HS-5 (cell line): ENCODE measurements at regions not wholly inside any gene's neighbourhood (a gene's known extent, or its start where the extent isn't known, plus 50 kb on each side); places are given as distances from the start of the nearest gene placed in this dataset.

Source experiments
- DNase-seq: peaks from one replicate; pipeline ENCODE4 v3.0.0-alpha.2; 2012; ENCODE audit warnings: low read depth

DNA sequence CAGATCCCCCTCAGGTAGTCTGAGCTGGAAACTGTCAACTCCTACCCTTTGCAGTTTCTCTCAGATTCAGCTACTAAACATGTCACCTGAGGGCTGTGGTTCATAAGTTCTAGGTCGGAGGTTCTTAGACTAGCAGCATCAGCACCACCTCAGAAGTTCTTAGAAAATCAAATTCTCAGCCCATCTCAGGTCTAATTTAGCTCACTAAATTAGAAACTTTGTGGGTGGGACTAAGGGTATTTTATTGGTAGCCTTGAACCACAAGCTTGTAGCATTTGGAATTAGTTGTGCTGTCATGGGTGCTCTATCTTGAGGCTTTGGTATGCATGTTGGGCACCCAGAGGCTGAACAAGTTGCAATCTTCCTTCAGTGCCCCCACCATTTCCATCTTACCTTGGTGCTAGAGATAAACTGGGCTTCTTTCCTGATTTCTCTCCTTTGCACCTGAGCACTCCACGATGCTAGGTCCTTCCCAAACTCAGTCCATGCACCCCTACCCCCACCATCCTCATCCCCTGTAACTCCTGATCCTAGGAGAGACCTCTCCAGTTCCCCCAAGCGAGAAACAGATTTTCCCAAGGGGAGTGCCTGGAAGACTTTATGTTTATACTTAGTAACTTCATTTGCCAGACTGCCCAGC is 54.2 kb downstream of the S1PR1 start:
- no peak for DNase-seq

GRCh38 chr1:101291562-101292380 is 55.0 kb downstream of the S1PR1 start:
- peak; percentile 15 for DNase-seq

DNA sequence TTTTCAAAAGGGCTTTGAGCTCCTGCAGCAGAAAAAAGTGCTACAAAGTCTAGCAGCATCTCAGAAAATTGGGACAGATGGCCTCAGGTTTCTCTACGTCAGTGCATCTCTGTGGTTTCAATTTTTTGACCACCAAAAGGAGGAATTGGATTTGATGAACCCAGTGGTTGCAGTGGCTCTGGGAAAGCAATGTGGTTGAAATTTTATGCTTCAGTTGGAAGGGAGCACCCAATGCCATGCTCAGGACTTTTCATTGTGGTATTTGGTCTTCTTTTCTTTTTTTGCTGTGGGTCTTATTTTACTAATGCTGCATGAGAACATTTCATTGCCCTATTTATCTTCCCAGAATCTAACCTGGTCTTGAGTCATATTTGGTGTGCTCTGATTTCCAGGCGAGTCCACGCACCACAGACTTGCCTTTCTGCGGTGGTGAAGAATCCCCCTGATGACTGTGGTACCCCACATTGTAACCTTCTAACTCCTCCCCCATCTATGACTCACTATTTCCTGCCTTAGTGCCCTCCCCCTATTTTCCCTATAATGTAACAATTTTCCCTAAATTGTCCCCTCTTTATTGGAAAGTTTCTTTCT is 56.7 kb downstream of the S1PR1 start:
- no peak for DNase-seq

GRCh38 chr1:101295209-101295608 is 58.4 kb downstream of the S1PR1 start:
- no peak for DNase-seq

DNA sequence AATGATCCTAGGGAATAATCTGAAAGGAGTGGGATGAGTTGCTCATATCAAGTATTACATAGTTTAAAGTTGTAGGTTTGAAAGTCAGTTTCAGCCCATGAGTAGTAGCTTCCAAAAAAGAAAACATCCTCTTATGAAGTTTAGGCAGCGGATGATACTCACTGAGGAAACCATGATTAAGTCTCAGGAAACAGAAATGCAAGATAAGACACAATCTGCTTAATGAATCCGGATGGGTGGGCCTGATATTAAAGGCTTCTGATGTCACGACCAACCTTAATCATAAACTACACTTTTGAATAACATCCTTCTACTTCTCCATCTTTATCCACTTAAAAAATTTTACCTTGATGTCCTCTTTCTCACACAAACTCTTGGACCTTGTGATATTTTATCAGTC is 61.8 kb downstream of the S1PR1 start:
- DNase-seq: no peak

GRCh38 chr1:101299141-101299540 is 62.3 kb downstream of the S1PR1 start:
- no peak for DNase-seq

DNA sequence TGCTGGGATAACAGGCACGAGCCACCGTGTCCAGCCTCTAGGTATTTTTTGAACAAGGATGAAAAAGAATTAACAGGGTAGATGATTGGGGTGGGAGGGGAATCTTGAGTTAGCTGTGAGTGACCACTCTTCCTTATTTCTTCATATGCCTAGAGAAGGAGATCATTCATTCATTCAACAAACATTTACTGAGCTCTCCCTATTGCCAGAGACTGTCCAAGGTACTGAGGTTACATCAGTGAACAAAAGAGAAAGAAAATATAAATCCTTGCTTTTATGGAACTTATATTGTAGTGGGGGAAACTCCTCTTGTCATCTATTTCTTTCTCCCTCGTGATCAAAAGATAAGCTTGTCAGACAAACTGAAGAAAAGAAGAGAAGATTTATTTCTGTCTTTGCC is 62.9 kb downstream of the S1PR1 start:
- DNase-seq: no peak

DNA sequence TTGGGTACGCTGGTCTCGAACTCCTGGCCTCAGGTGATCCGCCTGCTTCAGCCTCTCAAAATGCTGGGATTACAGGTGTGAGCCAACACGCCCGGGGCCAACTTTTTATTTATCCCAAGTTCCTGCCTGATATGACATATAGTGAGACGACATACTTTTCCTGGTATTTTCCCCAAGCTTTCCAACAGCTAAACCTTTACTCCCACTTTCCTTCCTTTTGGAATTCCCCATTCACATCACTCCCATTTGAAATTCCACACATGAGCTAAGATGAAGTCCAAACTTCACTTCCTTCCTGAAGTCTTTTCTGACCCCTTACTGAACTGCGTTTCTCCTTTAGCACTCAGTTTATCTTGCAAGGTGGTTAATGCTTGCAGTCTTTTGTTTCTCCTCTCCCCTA is 64.1 kb downstream of the S1PR1 start:
- DNase-seq: no peak

GRCh38 chr1:101301446-101302057 is 64.7 kb downstream of the S1PR1 start:
- no peak for DNase-seq

GRCh38 chr1:101302831-101303511 is 66.2 kb downstream of the S1PR1 start:
- peak; percentile 64 for DNase-seq

- DNase-seq: no peak
Observed at GRCh38 chr1:101307985-101308689, 71.3 kb downstream of the S1PR1 start.

GRCh38 chr1:101308935-101309333 is 72.1 kb downstream of the S1PR1 start:
- no peak for DNase-seq

DNA sequence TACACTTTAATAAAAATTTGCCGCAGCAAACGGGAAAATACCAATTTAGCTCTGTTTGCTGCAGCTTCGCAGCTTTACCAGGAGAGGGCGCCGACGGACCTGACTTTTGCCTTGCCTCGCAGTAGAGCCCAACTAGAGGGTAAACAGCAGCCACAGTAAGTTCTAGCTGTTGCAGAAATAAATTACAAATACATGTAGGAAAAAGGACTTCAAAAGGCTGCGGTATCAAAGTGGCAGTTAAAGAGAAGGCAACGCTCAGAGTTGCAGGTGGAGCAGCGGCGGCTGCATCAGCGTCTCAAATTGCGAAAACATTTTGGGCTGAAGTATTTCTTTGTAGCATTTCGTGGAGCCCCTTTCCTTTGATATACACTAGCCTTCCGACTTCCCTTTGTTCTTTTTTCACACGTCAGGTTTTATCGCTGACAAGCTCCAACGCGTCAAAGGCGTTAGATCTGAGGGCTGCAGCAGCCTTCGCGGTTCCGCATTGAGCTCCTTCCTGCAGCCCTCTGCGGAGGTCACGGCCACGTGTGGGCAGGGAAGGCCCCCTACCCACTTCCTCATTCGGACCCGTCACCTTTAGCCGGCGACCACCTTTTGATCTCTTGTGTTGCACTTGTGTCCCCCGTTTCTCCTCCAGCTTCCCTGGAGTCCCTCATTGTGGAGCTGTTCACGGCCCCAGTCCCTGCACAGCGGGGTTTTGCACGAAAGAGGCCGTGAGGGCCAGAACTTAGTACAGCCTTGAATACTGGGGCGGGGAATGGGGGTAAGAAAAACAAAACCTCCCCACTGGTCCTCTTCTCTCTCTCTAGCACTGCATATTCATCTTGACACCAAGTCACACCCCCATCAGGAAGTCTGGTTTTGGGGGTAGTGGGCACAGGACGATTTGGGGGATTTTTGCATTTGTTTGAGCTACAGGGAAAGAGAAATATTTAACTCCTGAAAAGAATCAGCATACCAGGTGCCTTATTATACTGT is 72.8 kb downstream of the S1PR1 start:
- DNase-seq: no peak

GRCh38 chr1:101310506-101310905 is 73.7 kb downstream of the S1PR1 start:
- no peak for DNase-seq

DNA sequence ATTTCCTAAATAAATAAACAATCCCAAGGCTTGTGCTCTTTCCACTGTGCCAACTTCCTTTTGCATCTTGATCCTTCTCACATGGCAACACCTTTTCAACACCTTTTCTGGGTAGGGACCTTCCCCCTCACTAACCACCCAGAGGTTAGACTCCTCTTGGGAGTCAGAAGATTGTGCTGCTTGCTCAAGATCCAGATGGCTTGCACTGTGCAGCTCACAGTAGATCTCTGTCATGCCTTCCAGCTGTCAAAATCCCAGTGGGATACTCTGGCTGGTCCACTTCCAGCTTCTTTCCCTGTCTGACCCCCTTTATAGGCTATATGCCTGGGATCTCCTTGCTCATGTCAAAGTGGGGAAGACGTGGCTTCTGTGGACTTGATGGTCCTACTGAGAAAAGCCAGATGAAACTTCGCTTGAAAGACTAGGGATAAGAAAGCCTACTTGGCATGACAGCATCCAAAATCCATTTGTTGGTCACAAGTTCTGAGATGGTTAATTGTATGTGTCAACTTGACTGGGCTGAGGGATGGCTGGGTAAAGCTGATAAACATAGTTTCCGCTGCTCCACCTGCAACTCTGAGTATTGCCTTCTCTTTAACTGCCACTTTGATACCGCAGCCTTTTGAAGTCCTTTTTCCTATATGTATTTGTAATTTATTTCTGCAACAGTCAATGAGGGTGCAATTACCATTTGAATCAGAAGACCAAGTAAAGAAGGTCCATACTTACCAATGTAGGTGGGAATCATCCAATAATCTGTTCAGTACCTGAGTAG is 74.5 kb downstream of the S1PR1 start:
- DNase-seq: no peak

DNA sequence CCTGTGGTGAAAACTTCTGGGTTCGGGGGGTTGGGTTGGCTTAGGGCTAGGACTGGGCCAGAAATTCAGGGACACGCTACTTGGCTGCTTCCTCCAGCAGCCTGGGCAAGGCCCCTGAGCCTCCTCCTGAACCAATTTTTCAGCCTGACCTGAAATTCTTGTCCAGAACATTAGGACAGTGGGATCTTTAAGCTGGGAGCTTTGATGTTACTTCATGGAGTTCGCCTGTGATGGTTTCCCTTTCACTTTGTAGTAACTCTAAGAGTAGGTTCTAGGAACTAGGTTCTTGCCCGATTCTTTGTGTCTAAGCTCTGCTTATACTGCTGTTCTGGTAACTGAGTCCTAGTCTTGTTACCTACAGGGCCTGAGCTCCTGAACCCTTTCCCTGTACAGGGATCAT is 75.3 kb downstream of the S1PR1 start:
- DNase-seq: no peak

DNA sequence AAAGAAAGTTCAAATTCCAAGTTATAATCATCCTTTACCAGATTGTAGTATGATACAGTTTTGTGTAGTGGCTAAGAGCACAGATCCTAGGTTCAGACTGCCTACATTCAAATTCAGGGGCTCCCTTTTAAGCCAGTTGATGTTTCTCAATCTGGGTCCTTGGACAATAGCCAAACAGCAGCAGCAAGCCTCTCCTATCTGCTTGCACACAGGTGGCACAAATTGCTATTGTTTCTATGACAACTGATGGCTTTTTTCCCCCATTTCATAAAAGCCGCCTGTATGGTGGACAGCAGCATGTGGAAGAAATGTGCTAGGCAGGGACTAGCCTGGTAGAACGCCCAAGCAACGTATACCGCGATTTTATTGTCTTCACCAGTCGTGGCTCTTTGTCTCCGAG is 76.5 kb downstream of the S1PR1 start:
- DNase-seq: no peak

- peak; percentile 32 for DNase-seq
Observed at GRCh38 chr1:101314244-101314643, 77.4 kb downstream of the S1PR1 start.

DNA sequence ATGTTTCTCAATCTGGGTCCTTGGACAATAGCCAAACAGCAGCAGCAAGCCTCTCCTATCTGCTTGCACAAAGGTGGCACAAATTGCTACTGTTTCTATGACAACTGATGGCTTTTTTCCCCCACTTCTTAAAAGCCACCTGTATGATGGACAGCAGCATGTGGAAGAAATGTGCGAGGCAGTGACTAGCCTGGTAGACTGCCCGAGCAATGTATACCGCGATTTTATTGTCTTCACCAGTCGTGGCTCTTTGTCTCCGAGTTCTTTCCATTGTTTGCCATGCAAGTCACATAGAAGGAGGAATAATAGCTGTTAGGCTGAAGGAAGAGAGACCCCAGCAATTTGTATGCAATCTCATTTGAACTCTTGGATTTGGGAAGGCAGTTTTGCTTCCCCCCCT is 79.4 kb downstream of the S1PR1 start:
- no peak for DNase-seq

DNA sequence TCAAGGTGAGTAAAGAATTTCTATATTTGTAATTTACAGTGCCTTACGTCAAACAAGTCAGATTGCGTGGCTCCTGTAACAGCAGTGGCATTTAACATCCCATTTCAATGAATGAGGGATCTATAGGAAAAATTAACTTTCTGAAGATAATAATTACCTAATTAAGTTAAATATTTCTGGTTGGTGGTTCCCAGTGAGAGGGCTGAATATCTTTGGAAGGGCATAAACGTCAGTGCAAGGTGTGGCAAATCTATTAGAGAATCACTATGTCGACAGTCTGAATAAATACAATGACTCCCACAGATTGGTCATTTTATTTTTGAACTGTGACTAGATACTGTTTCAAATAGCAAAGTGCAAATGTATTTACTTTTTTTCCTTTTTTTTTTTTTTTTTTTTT is 80.0 kb downstream of the S1PR1 start:
- DNase-seq: no peak
